CD4-positive, alpha-beta memory T cell (primary cell): ENCODE measurements at regions not wholly inside any gene's neighbourhood (a gene's known extent, or its start where the extent isn't known, plus 50 kb on each side); places are given as distances from the start of the nearest gene placed in this dataset.
A peak's percentile ranks its signal among the peaks of the same experiment; 100 is the strongest.

Source experiments
- CTCF ChIA-PET: fragments of 350-600 bp; sonication (Branson Sonifier 250); formaldehyde crosslinking; loops from one replicate; lab custom pipeline; 2021; ENCODE audit warnings: inconsistent platforms; ENCODE audit not compliant: partially characterized antibody; lab: Charles Lee
- POLR2A ChIA-PET: fragments of 350-600 bp; sonication (Branson Sonifier 250); formaldehyde crosslinking; loops from one replicate; lab custom pipeline; 2021; ENCODE audit not compliant: partially characterized antibody; lab: Charles Lee
- DNase-seq, 5 donors: peaks; one replicate each; pipeline versions ENCODE4 v3.0.0 to v3.0.0-alpha.2; 2020 to 2022; ENCODE audit warnings: mixed read lengths in 1 of 5
- H3K27ac ChIP-seq: one replicate; pipeline ENCODE4 v1.7.0; 2013; ENCODE audit warnings: low read depth, low read length
- H3K27me3 ChIP-seq: 2 replicates; pipeline ENCODE4 v1.7.0; 2013; ENCODE audit warnings: mild to moderate bottlenecking, low read length, moderate library complexity; ENCODE audit not compliant: insufficient read depth
- H3K36me3 ChIP-seq: 2 replicates; pipeline ENCODE4 v1.7.0; 2013; ENCODE audit warnings: mild to moderate bottlenecking, low read length, moderate library complexity; ENCODE audit not compliant: insufficient read depth
- H3K4me1 ChIP-seq: 2 replicates; pipeline ENCODE4 v1.7.0; 2013; ENCODE audit warnings: mild to moderate bottlenecking, low read length, moderate library complexity; ENCODE audit not compliant: insufficient read depth
- H3K4me3 ChIP-seq, 2 donors: one replicate each; pipeline ENCODE4 v1.7.0; 2013; ENCODE audit warnings: low read length in 2 of 2, mild to moderate bottlenecking in 1 of 2
- H3K9me3 ChIP-seq, 2 donors: one replicate each; pipeline ENCODE4 v1.7.0; 2013; ENCODE audit warnings: low read length in 2 of 2, control low read depth in 1 of 2; ENCODE audit not compliant: control insufficient read depth in 1 of 2
- H3K27ac Mint-ChIP-seq, 7 donors: one replicate each; pipeline ENCODE4 v1.8.0; 2020 to 2021; ENCODE audit warnings: mixed read lengths in 7 of 7, mild to moderate bottlenecking in 6 of 7, inconsistent platforms in 3 of 7, moderate library complexity in 3 of 7
- H3K27me3 Mint-ChIP-seq, 2 donors: one replicate each; pipeline ENCODE4 v1.8.0; 2020 to 2021; ENCODE audit warnings: mixed read lengths in 2 of 2
- H3K36me3 Mint-ChIP-seq, 2 donors: one replicate each; pipeline ENCODE4 v1.8.0; 2020 to 2021; ENCODE audit warnings: mixed read lengths in 2 of 2, inconsistent platforms in 1 of 2, mild to moderate bottlenecking in 1 of 2
- H3K4me1 Mint-ChIP-seq, 4 donors: one replicate each; pipeline ENCODE4 v1.8.0; 2020 to 2021; ENCODE audit warnings: mixed read lengths in 4 of 4, mild to moderate bottlenecking in 1 of 4
- H3K4me3 Mint-ChIP-seq, 8 donors: one replicate each; pipeline ENCODE4 v1.8.0; 2020 to 2021; ENCODE audit warnings: mixed read lengths in 8 of 8, mild to moderate bottlenecking in 7 of 8, moderate library complexity in 6 of 8, inconsistent platforms in 3 of 8
- H3K9me3 Mint-ChIP-seq, 8 donors: one replicate each; pipeline ENCODE4 v1.8.0; 2020 to 2021; ENCODE audit warnings: mixed read lengths in 8 of 8, mild to moderate bottlenecking in 5 of 8, inconsistent platforms in 3 of 8, moderate library complexity in 1 of 8
- intact Hi-C: fragments of 100-400 bp; cut with micrococcal nuclease; formaldehyde crosslinking; loops from one replicate; pipeline ENCODE4 v1.15.1; 2023

- Mint-ChIP-seq H3K36me3 (no peaks in the 10 kb centered on the region), H3K27me3 (no peaks in the 10 kb centered on the region), H3K4me1 (peaks cover 3 to 18% (median 12%) of the 10 kb centered on the region in 4 donors), H3K27ac (peak overlapping the region in 1 of 7 donors; percentile 52), H3K9me3 (peaks cover 0 to 8% (median 2%) of the 10 kb centered on the region in 8 donors), H3K4me3 (no peak overlapping the region)
- ChIA-PET CTCF (interaction anchor here (0.8 kb wide), 1 partner anchor 19 kb away, joined by 3 read pairs; no protein-coding TSS in a partner anchor), POLR2A (no interaction called here)
- no peak for DNase-seq
- no peak overlapping the region for H3K4me3 ChIP-seq
- H3K27me3 ChIP-seq = no peaks in the 10 kb centered on the region
- H3K36me3 ChIP-seq = no peaks in the 10 kb centered on the region
- no peaks in the 10 kb centered on the region for H3K9me3 ChIP-seq
- intact Hi-C loops = no loop called here
- H3K27ac ChIP-seq = no peak overlapping the region
- peaks cover 10% of the 10 kb centered on the region for H3K4me1 ChIP-seq
Observed at GRCh38 chr14:31968107-31968810, 108.8 kb upstream of the ARHGAP5 start.

- Histone ChIP-seq H3K4me1 (peaks cover 10% of the 10 kb centered on the region), H3K9me3 (no peaks in the 10 kb centered on the region), H3K27ac (no peak overlapping the region), H3K27me3 (no peaks in the 10 kb centered on the region), H3K36me3 (no peaks in the 10 kb centered on the region), H3K4me3 (no peak overlapping the region)
- Mint-ChIP-seq H3K27me3 (no peaks in the 10 kb centered on the region), H3K36me3 (no peaks in the 10 kb centered on the region), H3K4me3 (no peak overlapping the region), H3K27ac (peak overlapping the region in 3 of 7 donors; percentile 21 to 52 (median 34)), H3K4me1 (peaks cover 3 to 18% (median 12%) of the 10 kb centered on the region in 4 donors), H3K9me3 (peaks cover 0 to 8% (median 2%) of the 10 kb centered on the region in 8 donors)
- ChIA-PET CTCF (interaction anchor here (0.6 to 1.1 kb wide), 3 partner anchors 11 to 286 kb away, joined by 3 read pairs; no protein-coding TSS in a partner anchor), POLR2A (no interaction called here)
- intact Hi-C loops = no loop called here
- DNase-seq = no peak
Observed at GRCh38 chr14:31968956-31969698, 108.0 kb upstream of the ARHGAP5 start.

DNA sequence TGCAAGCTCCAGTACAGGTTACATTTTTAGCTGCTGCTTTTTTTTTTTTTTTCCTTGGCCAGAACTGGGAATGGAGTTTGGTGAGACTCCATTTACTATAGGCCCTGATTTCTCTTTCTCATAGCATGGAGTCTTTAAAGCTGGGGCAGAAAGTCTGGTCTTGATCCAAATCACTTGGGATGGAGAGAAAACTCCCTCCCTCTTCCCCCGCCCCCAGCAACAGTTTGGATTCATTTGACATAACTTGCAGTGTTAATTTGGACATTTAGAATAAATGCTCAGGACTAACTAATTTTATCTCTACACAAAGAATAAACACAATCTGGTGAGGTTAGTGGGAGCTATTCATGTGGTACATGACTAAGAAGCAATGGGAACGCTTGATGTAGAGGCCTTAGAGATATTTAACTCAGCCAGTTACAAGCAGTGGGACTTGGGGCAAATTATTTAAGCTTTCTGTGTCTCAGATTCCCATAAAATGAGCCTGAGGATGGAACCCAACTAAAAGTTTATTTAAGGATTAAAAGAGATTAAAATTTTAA lies 107.3 kb upstream of the ARHGAP5 start:
- POLR2A ChIA-PET = no interaction called here

DNA sequence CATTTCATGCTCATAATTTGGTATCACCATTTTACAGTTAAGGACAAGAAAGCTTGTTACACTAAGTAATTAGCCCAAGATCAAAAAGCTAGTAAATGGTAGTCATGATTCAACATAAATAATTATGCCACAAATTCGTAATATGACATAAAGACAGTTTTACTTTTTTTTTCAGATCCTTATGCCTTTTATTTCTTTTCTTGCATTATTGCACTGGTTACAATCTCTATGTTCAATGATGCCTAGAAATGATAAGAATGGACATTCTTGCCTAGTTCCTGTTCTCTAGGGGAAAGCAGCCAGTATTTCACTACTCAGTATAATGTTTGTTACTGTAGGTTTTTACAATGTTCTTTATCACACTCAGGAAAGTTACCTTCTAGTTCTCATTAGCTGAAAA lies 106.4 kb upstream of the ARHGAP5 start:
- intact Hi-C loops = no loop called here
- Histone ChIP-seq H3K9me3 (no peaks in the 10 kb centered on the region), H3K27ac (no peak overlapping the region), H3K36me3 (no peaks in the 10 kb centered on the region), H3K27me3 (no peaks in the 10 kb centered on the region), H3K4me3 (no peak overlapping the region), H3K4me1 (peaks cover 6% of the 10 kb centered on the region)
- Mint-ChIP-seq H3K36me3 (no peaks in the 10 kb centered on the region), H3K27ac (no peak overlapping the region), H3K9me3 (peaks cover 0 to 11% (median 3%) of the 10 kb centered on the region in 8 donors), H3K4me1 (peaks cover 3 to 11% (median 8%) of the 10 kb centered on the region in 4 donors), H3K27me3 (no peaks in the 10 kb centered on the region), H3K4me3 (no peak overlapping the region)
- ChIA-PET CTCF (no interaction called here), POLR2A (no interaction called here)
- no peak for DNase-seq

More for the DNA sequence above, 107.3 kb upstream of the ARHGAP5 start:
- H3K9me3 ChIP-seq = no peaks in the 10 kb centered on the region
- DNase-seq = no peak
- H3K4me1 Mint-ChIP-seq = peaks cover 3 to 18% (median 12%) of the 10 kb centered on the region in 4 donors
- CTCF ChIA-PET = interaction anchor here (0.8 to 1.1 kb wide), 2 partner anchors 10 to 285 kb away, joined by 3 read pairs; no protein-coding TSS in a partner anchor
- no peaks in the 10 kb centered on the region for H3K27me3 Mint-ChIP-seq
- no peak overlapping the region for H3K27ac ChIP-seq
- H3K4me3 Mint-ChIP-seq = no peak overlapping the region
- peaks cover 10% of the 10 kb centered on the region for H3K4me1 ChIP-seq
- intact Hi-C loops = no loop called here
- H3K4me3 ChIP-seq = no peak overlapping the region
- peaks cover 0 to 11% (median 3%) of the 10 kb centered on the region in 8 donors for H3K9me3 Mint-ChIP-seq
- H3K27ac Mint-ChIP-seq = no peak overlapping the region
- H3K36me3 Mint-ChIP-seq = no peaks in the 10 kb centered on the region
- no peaks in the 10 kb centered on the region for H3K27me3 ChIP-seq
- H3K36me3 ChIP-seq = no peaks in the 10 kb centered on the region

DNA sequence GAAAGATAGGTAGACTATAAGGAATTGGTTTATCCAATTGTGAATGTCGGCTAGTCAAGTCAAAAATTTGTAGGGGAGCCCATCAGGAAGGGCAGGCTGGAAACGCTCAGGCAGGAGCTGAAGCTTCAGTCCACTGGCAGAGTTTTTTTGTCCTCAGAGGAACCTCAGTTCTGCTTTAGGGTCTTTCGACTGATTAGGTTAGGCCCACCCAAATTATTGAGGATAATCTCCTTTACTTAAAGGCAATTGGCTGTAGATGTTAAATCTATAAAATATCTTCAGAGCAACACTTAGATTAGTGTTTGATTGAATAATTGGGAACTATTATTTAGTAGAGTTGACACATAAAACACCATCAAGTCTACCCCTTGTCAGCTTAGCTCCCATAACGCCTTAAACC lies 105.5 kb upstream of the ARHGAP5 start:
- Mint-ChIP-seq H3K27me3 (no peaks in the 10 kb centered on the region), H3K36me3 (no peaks in the 10 kb centered on the region), H3K4me3 (no peak overlapping the region), H3K9me3 (peaks cover 0 to 11% (median 3%) of the 10 kb centered on the region in 8 donors), H3K27ac (no peak overlapping the region), H3K4me1 (peaks cover 0 to 6% (median 2%) of the 10 kb centered on the region in 4 donors)
- ChIA-PET CTCF (no interaction called here), POLR2A (no interaction called here)
- H3K4me1 ChIP-seq = no peaks in the 10 kb centered on the region
- H3K36me3 ChIP-seq = no peaks in the 10 kb centered on the region
- H3K4me3 ChIP-seq = no peak overlapping the region
- intact Hi-C loops = no loop called here
- no peak for DNase-seq
- H3K27me3 ChIP-seq = no peaks in the 10 kb centered on the region
- H3K9me3 ChIP-seq = no peaks in the 10 kb centered on the region
- no peak overlapping the region for H3K27ac ChIP-seq

GRCh38 chr14:31977001-31977556 lies 100.0 kb upstream of the ARHGAP5 start:
- ChIA-PET CTCF (no interaction called here), POLR2A (no interaction called here)
- intact Hi-C loops = no loop called here

GRCh38 chr14:31978423-31978822 lies 98.7 kb upstream of the ARHGAP5 start:
- Mint-ChIP-seq H3K4me3 (no peak overlapping the region), H3K27ac (no peak overlapping the region), H3K4me1 (peaks cover 0 to 2% (median 0%) of the 10 kb centered on the region in 4 donors), H3K36me3 (peaks cover 0 to 10% of the 10 kb centered on the region in 2 donors), H3K27me3 (no peaks in the 10 kb centered on the region), H3K9me3 (peaks cover 9 to 23% (median 17%) of the 10 kb centered on the region in 8 donors)
- DNase-seq = no peak
- Histone ChIP-seq H3K27me3 (no peaks in the 10 kb centered on the region), H3K9me3 (no peaks in the 10 kb centered on the region), H3K4me3 (no peak overlapping the region), H3K4me1 (no peaks in the 10 kb centered on the region), H3K27ac (no peak overlapping the region), H3K36me3 (no peaks in the 10 kb centered on the region)
- ChIA-PET CTCF (interaction anchor here (0.6 kb wide), 1 partner anchor 51 kb away, joined by 4 read pairs; no protein-coding TSS in a partner anchor), POLR2A (no interaction called here)
- intact Hi-C loops = no loop called here

More at GRCh38 chr14:31977001-31977556, 100.0 kb upstream of the ARHGAP5 start:
- Histone ChIP-seq H3K27ac (no peak overlapping the region), H3K4me1 (no peaks in the 10 kb centered on the region), H3K4me3 (no peak overlapping the region), H3K9me3 (no peaks in the 10 kb centered on the region), H3K27me3 (no peaks in the 10 kb centered on the region), H3K36me3 (no peaks in the 10 kb centered on the region)
- Mint-ChIP-seq H3K36me3 (peaks cover 0 to 2% of the 10 kb centered on the region in 2 donors), H3K27me3 (no peaks in the 10 kb centered on the region), H3K4me3 (no peak overlapping the region), H3K9me3 (peaks cover under 1 to 10% (median 6%) of the 10 kb centered on the region in 8 donors), H3K4me1 (peaks cover 0 to 2% (median 0%) of the 10 kb centered on the region in 4 donors), H3K27ac (no peak overlapping the region)
- no peak for DNase-seq
